ENCODE measurements at regions not wholly inside any gene's neighbourhood (a gene's known extent, or its start where the extent isn't known, plus 50 kb on each side); places are given as distances from the start of the nearest gene placed in this dataset.

DNA sequence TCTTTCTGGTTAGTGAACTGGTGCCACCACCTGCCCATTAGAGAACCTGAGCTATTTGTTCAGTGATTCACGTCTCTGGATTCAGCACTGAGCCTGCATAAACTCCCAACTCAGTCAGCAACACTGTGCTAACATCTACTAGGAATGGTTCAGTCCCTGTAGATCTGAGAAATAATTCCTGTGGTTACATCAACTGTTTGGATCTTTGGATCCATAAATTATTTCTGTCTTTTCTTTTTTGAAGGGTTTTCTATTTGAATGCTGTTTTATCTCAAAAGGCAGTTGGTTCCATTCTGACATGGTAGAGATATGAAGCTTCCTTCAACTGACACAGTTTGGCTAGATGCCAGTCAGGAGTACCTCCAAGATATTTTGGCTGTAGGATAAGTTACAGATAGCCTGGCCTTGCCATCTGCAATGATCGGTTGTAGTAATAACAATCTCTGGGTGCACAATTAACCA lies 125.9 kb downstream of the TRMT11 start (continued):
- TF ChIP-seq GATAD2B (IDR thresholded peaks at IDR 0.05; ENCODE audit: borderline replicate concordance) (peak; percentile 93), RFX5 (IDR thresholded peaks at IDR 0.05; ENCODE audit: low read depth, low read length) (no peak), CTBP1 (IDR thresholded peaks at IDR 0.05; ENCODE audit: borderline replicate concordance) (peak; percentile 64; the same call in 1 of the 2 replicates), EWSR1 (IDR thresholded peaks at IDR 0.05; ENCODE audit: borderline replicate concordance, low read depth, partially characterized antibody) (no peak), SMAD3 (CRISPR knock-in tag; conservative IDR thresholded peaks at IDR 0.05) (peak; percentile 56; the same call in 1 of the 2 replicates), ZNF140 (CRISPR knock-in tag; IDR thresholded peaks at IDR 0.05) (no peak), MAX (CRISPR knock-in tag; IDR thresholded peaks at IDR 0.05) (no peak), ZBTB1 (CRISPR knock-in tag; IDR thresholded peaks at IDR 0.05; ENCODE audit: borderline replicate concordance, low read depth) (no peak), ZBED1 (IDR thresholded peaks at IDR 0.05) (no peak), CBFA2T2 (conservative IDR thresholded peaks at IDR 0.05) (peak; percentile 94), ASH1L (IDR thresholded peaks at IDR 0.05; ENCODE audit: borderline replicate concordance, low read depth, partially characterized antibody) (no peak), BRF2 (IDR thresholded peaks at IDR 0.05; ENCODE audit: borderline replicate concordance, insufficient read depth, insufficient read length) (no peak), ZNF639 (CRISPR knock-in tag; conservative IDR thresholded peaks at IDR 0.05 in 1 of 2, IDR thresholded peaks at IDR 0.05 in 1 of 2) (peak in 1 of 2 experiments; percentile 73; a peak in 2 of 4 replicates), ZKSCAN8 (CRISPR knock-in tag; IDR thresholded peaks at IDR 0.05) (peak; percentile 59; the same call in 1 of the 2 replicates), HNRNPL (IDR thresholded peaks at IDR 0.05; ENCODE audit: low read depth, low read length) (no peak), ARHGAP35 (IDR thresholded peaks at IDR 0.05; ENCODE audit: partially characterized antibody) (no peak), MYC (IDR thresholded peaks at IDR 0.05; ENCODE audit: low read depth, low read length) (0 out of 2 replicates have a peak, but pooled peaks have one; percentile 27), MYC (CRISPR knock-in tag; IDR thresholded peaks at IDR 0.05; ENCODE audit: borderline replicate concordance, low read depth) (no peak), ZC3H11A (IDR thresholded peaks at IDR 0.05; ENCODE audit: low read depth, low read length) (no peak), FOXA3 (CRISPR knock-in tag; conservative IDR thresholded peaks at IDR 0.05 in 1 of 2, IDR thresholded peaks at IDR 0.05 in 1 of 2) (peak; percentile 59 to 69; a peak in 1 of 4 replicates), HDAC3 (IDR thresholded peaks at IDR 0.05; ENCODE audit: borderline replicate concordance, partially characterized antibody) (peak; percentile 84), HNRNPK (IDR thresholded peaks at IDR 0.05; ENCODE audit: low read depth, low read length, poor library complexity, severe bottlenecking) (no peak), PHB2 (IDR thresholded peaks at IDR 0.05; ENCODE audit: low read depth) (peak; percentile 54; the same call in 1 of the 2 replicates)
- TF ChIP-seq, protein P1, sequence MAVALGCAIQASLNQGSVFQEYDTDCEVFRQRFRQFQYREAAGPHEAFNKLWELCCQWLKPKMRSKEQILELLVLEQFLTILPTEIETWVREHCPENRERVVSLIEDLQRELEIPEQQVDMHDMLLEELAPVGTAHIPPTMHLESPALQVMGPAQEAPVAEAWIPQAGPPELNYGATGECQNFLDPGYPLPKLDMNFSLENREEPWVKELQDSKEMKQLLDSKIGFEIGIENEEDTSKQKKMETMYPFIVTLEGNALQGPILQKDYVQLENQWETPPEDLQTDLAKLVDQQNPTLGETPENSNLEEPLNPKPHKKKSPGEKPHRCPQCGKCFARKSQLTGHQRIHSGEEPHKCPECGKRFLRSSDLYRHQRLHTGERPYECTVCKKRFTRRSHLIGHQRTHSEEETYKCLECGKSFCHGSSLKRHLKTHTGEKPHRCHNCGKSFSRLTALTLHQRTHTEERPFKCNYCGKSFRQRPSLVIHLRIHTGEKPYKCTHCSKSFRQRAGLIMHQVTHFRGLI (CRISPR knock-in tag; IDR thresholded peaks at IDR 0.05): peak; percentile 41; the same call in 1 of the 2 replicates
- TF ChIP-seq, protein P2, sequence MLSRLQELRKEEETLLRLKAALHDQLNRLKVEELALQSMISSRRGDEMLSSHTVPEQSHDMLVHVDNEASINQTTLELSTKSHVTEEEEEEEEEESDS (CRISPR knock-in tag; IDR thresholded peaks at IDR 0.05): no peak
